Upper lobe of right lung (tissue), 1 donor: ENCODE measurements at regions not wholly inside any gene's neighbourhood (a gene's known extent, or its start where the extent isn't known, plus 50 kb on each side); places are given as distances from the start of the nearest gene placed in this dataset.

ENCODE experiments used
- ATAC-seq: fragments of 200-7000 bp; cut with Tn5 transposase; one replicate; pipeline ENCODE4 v1.9.1; 2020; ENCODE audit warnings: mild to moderate bottlenecking, moderate library complexity
- DNase-seq: peaks from one replicate; pipeline ENCODE4 v3.0.0-alpha.2; 2020
- H3K27ac ChIP-seq: fragments of 200-600 bp; one replicate; pipeline ENCODE4 v1.8.0; 2022
- H3K27me3 ChIP-seq: fragments of 200-600 bp; one replicate; pipeline ENCODE4 v1.8.0; 2022; ENCODE audit warnings: mild to moderate bottlenecking
- H3K36me3 ChIP-seq: fragments of 200-600 bp; one replicate; pipeline ENCODE4 v1.8.0; 2022
- H3K4me1 ChIP-seq: fragments of 200-600 bp; one replicate; pipeline ENCODE4 v1.8.0; 2022
- H3K4me3 ChIP-seq: fragments of 200-600 bp; one replicate; pipeline ENCODE4 v1.8.0; 2022; ENCODE audit warnings: mild to moderate bottlenecking
- H3K9me3 ChIP-seq: fragments of 200-600 bp; one replicate; pipeline ENCODE4 v1.8.0; 2022
- intact Hi-C: fragments of 100-400 bp; cut with DNase I; formaldehyde crosslinking; loops from one replicate; pipeline ENCODE4 v1.11.0; 2022
- TF ChIP-seq, protein P1 (sequence below): fragments of 200-600 bp; IDR thresholded peaks from one replicate; pipeline ENCODE4 v1.8.0; 2022; ENCODE audit warnings: antibody characterized with exemption
- donor health status: DM: no; HTN: yes; CAD: no; lungs with severe emphysema.

- H3K27ac ChIP-seq: no peak overlapping the region
- H3K36me3 ChIP-seq: no peaks in the 10 kb centered on the region
- ATAC-seq (no peak), DNase-seq (no peak)
- H3K4me3 ChIP-seq: no peak overlapping the region
- intact Hi-C loops: no loop called here
- H3K9me3 ChIP-seq: no peaks in the 10 kb centered on the region
- no peaks in the 10 kb centered on the region for H3K4me1 ChIP-seq
- TF ChIP-seq, protein P1, sequence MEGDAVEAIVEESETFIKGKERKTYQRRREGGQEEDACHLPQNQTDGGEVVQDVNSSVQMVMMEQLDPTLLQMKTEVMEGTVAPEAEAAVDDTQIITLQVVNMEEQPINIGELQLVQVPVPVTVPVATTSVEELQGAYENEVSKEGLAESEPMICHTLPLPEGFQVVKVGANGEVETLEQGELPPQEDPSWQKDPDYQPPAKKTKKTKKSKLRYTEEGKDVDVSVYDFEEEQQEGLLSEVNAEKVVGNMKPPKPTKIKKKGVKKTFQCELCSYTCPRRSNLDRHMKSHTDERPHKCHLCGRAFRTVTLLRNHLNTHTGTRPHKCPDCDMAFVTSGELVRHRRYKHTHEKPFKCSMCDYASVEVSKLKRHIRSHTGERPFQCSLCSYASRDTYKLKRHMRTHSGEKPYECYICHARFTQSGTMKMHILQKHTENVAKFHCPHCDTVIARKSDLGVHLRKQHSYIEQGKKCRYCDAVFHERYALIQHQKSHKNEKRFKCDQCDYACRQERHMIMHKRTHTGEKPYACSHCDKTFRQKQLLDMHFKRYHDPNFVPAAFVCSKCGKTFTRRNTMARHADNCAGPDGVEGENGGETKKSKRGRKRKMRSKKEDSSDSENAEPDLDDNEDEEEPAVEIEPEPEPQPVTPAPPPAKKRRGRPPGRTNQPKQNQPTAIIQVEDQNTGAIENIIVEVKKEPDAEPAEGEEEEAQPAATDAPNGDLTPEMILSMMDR: no peak
- no peaks in the 10 kb centered on the region for H3K27me3 ChIP-seq
Observed at GRCh38 chr7:84658286-84658685, 463.7 kb upstream of the SEMA3A start.

GRCh38 chr7:84654273-84654672 lies 459.7 kb upstream of the SEMA3A start:
- TF ChIP-seq, protein P1: no peak
- DNase-seq (no peak), ATAC-seq (no peak)
- no peaks in the 10 kb centered on the region for H3K4me1 ChIP-seq
- no peaks in the 10 kb centered on the region for H3K36me3 ChIP-seq
- H3K27ac ChIP-seq: no peak overlapping the region
- intact Hi-C loops: no loop called here
- H3K27me3 ChIP-seq: no peaks in the 10 kb centered on the region
- H3K9me3 ChIP-seq: no peaks in the 10 kb centered on the region
- H3K4me3 ChIP-seq: no peak overlapping the region

DNA sequence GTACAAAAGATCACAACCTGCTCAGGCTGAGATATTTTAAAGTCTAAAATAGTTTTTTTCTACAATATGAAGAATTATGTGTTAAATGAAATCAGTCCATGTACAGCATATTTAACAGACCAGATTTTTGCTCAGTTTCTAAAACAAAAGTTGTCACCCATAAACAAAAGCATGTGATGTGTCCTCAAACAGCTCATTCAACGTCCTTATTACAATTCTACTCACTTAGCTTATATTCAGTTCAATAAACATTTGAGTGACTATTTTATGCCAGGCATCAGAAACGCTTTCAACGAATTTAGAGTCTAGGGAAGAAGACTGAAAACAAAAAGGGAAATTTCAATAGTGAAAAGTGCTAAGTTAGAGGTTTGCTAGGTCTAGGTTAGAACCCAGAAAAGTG lies 457.3 kb upstream of the SEMA3A start:
- H3K4me1 ChIP-seq: no peaks in the 10 kb centered on the region
- no peak overlapping the region for H3K27ac ChIP-seq
- no peak for DNase-seq
- TF ChIP-seq, protein P1: no peak
- H3K27me3 ChIP-seq: no peaks in the 10 kb centered on the region
- no peak overlapping the region for H3K4me3 ChIP-seq
- intact Hi-C loops: no loop called here
- H3K36me3 ChIP-seq: no peaks in the 10 kb centered on the region
- ATAC-seq: no peak
- no peaks in the 10 kb centered on the region for H3K9me3 ChIP-seq

DNA sequence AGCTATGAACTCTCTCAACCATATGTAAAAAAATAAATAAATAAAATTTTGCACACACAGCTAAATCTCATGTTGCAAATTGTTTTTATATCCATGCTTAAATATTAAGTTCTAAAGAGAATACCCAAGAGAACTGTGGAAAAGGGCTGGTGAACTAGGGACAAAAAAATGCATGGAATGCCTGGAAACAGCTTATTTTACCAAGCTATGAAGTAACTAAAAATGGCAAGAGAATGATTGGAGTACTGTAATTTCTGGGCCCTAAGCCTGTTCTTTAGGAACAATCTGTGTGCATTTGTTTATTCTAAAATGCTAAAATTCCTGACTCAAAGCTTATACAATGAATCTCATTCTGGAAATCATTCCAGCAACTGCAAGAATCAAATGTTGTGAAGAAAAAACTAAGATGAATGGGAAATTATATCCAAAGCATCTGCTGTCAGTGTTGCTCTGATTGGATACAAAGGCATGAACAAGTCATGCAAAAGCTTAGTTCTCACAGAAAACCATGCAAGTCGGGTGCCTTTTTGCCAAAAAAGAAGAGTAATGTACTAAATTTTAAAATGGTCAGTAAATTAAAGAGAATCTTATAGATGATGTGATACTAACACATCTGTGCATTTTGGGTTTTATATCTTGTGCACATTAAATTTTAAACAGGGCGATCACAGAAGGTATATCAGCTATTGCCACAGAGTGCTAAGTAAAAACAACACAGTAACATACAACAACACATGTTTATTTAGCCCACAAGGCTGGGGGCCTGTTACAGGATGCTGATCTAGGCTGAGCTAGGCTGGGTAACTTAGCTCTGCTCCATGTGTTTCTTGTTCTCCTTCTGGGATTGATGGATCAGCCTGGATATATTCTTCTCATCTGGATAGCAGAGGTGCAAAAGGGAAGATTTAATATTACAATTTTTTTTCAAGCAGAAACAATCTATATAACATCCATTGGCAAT lies 453.5 kb upstream of the SEMA3A start:
- no peak overlapping the region for H3K27ac ChIP-seq
- H3K36me3 ChIP-seq: no peaks in the 10 kb centered on the region
- H3K9me3 ChIP-seq: no peaks in the 10 kb centered on the region
- intact Hi-C loops: no loop called here
- no peak overlapping the region for H3K4me3 ChIP-seq
- TF ChIP-seq, protein P1: no peak
- no peaks in the 10 kb centered on the region for H3K4me1 ChIP-seq
- no peaks in the 10 kb centered on the region for H3K27me3 ChIP-seq
- DNase-seq (no peak), ATAC-seq (no peak)

- no peak overlapping the region for H3K4me3 ChIP-seq
- H3K9me3 ChIP-seq: no peaks in the 10 kb centered on the region
- H3K27me3 ChIP-seq: no peaks in the 10 kb centered on the region
- intact Hi-C loops: no loop called here
- no peaks in the 10 kb centered on the region for H3K36me3 ChIP-seq
- DNase-seq: no peak
- no peak overlapping the region for H3K27ac ChIP-seq
- TF ChIP-seq, protein P1: no peak
- no peak for ATAC-seq
- peaks cover 7% of the 10 kb centered on the region for H3K4me1 ChIP-seq
Observed at GRCh38 chr7:84642611-84643010, 448.0 kb upstream of the SEMA3A start.
